Ammon's horn (tissue), 1 donor: ENCODE measurements at regions not wholly inside any gene's neighbourhood (a gene's known extent, or its start where the extent isn't known, plus 50 kb on each side); places are given as distances from the start of the nearest gene placed in this dataset.
"Not testable (repeated sequence)": the region's sequence is repeated elsewhere in the genome, so short reads cannot be mapped to it uniquely, and the experiment has no call there.

Source experiments
- DNase-seq: peaks from one replicate; pipeline ENCODE4 v3.0.0-alpha.2; 2016; ENCODE audit warnings: low spot score

DNA sequence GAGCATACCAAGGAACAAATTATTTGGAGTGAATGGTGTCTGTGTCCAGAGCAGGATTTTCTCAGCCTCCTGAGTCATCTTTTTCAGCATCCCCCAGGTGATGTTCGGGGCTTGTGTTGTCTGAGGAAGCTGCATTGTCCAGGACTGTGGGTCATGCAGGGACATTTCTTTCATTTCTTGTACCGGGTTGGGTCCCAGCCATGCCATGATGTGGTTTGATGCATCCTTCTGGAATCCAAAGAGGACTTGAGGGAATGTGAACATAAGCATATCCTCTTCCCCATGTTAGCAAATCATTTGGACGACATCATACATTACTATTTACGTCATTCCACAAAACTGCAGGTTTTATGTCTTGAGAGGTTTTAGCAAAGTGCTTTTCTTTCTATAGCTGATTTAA is 797.8 kb downstream of the CCDC85A start:
- no peak for DNase-seq

- no peak for DNase-seq
Observed at GRCh38 chr2:56985609-56986008, 801.8 kb downstream of the CCDC85A start.

- DNase-seq, result no peak
Observed at GRCh38 chr2:57022496-57022895, 838.7 kb downstream of the CCDC85A start.

DNA sequence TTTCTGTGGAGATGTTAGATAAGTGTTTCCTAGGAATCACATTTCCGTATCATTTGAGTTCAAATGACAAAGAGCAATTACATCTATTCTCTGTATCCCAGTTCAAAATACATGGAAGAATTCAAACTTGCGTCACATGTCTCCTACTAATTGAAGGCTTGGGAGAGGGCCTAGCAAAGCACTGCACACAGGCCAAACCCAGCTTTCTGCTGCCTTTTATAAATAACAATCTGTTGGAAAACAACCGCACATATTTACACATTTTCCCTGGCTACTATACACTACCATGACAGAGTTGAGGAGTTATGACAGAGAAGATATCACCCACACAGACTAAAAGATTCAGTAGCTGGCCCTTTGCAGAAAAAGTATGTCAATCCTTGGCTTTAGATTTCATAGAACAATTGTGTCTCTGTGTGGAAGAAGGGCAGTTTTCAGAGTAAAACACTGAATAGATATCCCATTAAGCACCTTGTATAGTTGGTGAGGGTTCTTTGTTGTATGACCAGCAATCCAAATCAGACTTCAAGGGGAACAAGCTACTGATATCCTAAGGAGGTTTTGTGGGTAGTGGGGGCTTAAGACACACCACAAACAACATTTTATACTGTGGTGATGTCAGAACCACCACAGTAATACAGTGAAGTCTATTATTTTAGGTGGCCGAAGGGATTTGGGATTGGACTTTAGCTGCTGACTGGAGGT is 861.3 kb downstream of the CCDC85A start:
- no peak for DNase-seq

GRCh38 chr2:57049273-57049672 is 865.5 kb downstream of the CCDC85A start:
- DNase-seq, result no peak

DNA sequence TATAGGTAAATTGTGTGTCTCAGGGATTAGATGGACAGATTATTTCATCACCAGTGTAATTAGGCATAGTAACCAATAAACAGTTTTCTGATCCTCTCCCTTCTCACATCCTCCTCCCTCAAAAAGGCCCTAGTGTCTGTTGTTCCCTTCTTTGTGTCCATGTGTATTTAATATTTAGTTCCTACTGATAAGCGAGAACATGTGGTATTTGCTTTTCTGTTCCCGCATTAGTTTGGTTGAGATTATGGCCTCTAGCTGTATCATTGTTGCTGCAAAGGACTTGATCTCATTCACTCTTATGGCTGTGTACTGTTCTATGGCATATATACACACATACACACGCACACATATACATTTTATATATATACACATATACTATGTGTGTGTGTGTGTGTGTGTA is 866.2 kb downstream of the CCDC85A start:
- DNase-seq, result no peak

- not testable (repeated sequence) for DNase-seq
Observed at GRCh38 chr2:57066301-57066700, 882.5 kb downstream of the CCDC85A start.

DNA sequence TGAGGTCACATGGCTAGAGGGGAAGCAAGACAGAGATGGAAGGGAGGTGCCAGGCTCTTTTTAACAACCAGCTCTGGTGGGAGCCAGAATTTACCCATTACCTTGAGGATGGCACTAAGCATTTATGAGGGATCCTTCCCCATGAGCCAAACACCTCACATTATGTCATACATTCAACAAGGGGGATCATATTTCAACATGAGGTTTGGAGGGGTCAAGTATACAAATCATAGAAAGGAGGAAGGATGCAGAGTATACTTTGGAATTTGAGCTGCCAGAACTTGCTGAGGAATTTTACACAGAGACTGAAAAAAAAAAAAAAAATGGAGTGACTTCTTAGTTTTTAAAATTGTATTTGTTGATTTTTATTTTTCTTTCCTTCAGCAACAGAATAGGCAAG is 891.4 kb downstream of the CCDC85A start:
- no peak for DNase-seq

- no peak for DNase-seq
Observed at GRCh38 chr2:57080035-57080434, 896.2 kb downstream of the CCDC85A start.

- no peak for DNase-seq
Observed at GRCh38 chr2:57084697-57085281, 901.0 kb downstream of the CCDC85A start.

- no peak for DNase-seq
Observed at GRCh38 chr2:57093020-57093419, 909.2 kb downstream of the CCDC85A start.

GRCh38 chr2:57097855-57098254 is 914.1 kb downstream of the CCDC85A start:
- DNase-seq, result no peak

DNA sequence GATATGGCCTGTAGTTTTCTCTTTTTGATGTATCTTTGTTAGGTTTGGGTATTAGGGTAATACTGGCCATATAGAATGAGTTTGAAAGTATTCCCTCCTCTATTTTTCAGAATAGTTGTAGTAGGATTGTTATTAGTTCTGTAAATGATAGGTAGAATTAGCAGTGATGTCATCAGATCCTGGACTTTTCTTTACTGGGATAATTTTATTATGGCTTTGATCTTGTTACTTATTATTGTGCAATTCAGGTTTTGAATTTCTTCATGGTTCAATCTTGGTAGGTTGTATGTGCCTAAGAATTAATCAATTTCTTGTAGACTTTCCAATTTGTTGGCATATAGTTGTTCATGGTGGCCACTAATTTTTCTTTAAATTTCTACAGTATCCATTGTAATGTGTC is 916.6 kb downstream of the CCDC85A start:
- no peak for DNase-seq

GRCh38 chr2:57105694-57106093 is 921.9 kb downstream of the CCDC85A start:
- DNase-seq, result no peak

DNA sequence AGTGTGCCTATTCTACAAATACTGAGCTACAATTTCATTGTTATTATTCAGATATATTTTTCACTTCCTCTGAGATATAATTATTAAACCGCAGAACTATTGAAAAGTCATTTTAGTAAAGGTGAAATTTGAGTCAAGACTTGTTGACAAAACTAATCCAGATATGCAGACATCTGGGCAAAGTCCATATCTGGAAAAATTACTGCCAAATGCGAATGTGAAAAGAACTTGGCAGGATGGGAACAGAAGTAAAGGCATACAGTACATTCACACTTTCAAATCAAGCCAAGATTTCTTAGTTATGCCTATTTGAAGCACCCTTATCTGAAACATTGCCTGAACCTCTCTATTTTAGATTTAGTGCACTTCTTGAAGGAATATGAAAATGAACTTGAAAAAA is 923.6 kb downstream of the CCDC85A start:
- no peak for DNase-seq

GRCh38 chr2:57111531-57111930 is 927.7 kb downstream of the CCDC85A start:
- DNase-seq, result no peak

GRCh38 chr2:57119141-57119540 is 927.5 kb upstream of the VRK2 start:
- DNase-seq, result no peak

- no peak for DNase-seq
Observed at GRCh38 chr2:57126410-57126809, 920.2 kb upstream of the VRK2 start.

DNA sequence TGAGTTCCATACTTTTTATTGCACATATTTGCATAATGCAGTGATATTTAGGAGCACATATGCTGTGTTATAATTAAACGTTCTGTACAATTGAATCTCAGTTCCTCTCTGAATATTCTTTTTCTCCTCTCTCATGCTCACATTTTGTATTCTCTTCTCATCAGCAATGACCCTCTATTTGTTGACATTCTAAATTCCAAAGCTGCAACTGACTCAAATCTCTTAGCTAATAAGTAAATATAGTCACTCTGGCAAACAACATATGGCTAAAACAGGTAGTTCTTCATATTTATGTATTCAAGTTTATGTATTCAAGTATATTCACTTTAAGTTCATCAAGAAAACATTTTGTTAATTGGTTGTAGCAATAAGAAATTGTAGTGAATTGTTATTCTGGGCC is 907.4 kb upstream of the VRK2 start:
- no peak for DNase-seq

DNA sequence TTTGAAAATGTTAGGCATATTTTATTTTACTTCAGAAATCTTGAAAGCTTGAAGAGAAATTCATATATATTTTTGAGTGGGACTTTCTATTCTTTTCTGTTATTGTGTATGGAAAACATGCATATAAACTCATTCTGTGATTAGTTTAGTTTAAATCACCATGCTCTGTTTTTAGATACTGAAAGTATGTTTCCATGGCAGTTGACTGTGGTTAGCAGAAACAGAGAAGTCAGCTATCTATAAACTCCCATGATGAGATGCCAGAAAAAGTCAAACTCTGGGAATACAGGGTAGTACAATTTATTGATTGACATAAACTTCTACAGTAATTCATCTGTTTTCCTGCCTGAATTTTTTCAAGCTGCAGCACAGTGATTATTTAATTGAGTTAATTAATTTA is 905.3 kb upstream of the VRK2 start:
- no peak for DNase-seq

DNA sequence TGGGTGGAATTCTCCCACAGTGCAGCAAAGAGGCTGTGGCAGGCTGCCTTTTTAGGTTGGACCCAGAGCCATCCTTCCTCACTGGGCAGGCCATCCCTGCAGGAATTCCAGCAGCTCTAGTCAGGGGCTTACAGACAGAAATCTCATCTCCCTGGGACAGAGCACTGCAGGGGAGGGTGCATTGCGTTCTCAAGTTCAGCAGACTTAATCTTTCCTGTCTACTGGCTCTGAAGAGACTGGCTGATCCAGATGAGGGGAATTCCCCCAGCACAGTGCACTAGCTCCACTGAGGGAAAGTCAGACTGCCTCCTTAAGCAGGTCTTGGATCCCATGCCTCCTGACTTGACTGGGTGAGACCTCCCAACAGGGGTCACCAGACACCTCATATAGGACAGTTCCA is 899.7 kb upstream of the VRK2 start:
- DNase-seq, result no peak

GRCh38 chr2:57156231-57156924 is 890.2 kb upstream of the VRK2 start:
- no peak for DNase-seq

DNA sequence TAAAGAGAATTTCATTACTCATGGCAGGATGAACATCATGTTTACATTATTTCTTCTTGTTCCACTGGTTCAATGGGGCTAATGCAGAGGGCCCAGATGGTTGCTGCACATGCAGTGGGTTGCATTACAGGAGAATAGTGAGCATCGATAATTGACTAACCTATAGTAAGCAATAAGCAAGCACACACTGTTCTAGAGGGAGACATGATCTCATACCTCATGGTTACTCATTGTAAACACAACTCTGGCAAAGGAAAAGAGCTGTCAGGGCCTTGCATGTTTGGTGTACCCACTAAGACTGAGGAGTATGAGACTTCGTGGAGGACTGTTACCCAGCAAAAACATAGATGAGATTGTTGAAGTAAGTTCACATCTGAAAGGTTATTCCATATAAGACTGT is 885.6 kb upstream of the VRK2 start:
- DNase-seq, result no peak

DNA sequence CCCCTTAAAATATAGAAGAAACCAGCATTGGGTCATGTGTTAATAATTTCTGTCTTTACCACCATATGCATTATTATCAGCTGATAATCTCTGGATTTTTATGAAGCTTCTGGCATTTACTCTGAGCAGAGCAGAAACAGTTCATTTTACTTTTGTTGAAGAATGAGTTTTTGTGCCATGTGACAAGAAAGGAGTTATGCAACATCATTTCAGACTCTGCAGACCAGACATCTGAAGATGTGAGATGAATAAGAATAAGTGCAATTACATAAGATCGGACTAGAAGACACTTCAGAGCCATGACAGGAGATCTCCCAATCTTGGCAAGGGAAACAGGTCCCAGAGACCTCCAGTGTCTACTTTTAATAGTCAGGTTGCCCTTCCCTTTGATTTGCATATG is 869.4 kb upstream of the VRK2 start:
- DNase-seq, result no peak
